Activated T-cell treated with anti-CD3 and anti-CD28 coated beads for 4 hours (primary cell): ENCODE measurements at regions not wholly inside any gene's neighbourhood (a gene's known extent, or its start where the extent isn't known, plus 50 kb on each side); places are given as distances from the start of the nearest gene placed in this dataset.
A peak's percentile ranks its signal among the peaks of the same experiment; 100 is the strongest.

Experiments
- DNase-seq: peaks from one replicate; pipeline ENCODE4 v3.0.0-alpha.2; 2020

- DNase-seq: no peak
These were observed 51.1 kb upstream of the ZNF236 start for GRCh38 chr18:76771192-76771799.

DNA sequence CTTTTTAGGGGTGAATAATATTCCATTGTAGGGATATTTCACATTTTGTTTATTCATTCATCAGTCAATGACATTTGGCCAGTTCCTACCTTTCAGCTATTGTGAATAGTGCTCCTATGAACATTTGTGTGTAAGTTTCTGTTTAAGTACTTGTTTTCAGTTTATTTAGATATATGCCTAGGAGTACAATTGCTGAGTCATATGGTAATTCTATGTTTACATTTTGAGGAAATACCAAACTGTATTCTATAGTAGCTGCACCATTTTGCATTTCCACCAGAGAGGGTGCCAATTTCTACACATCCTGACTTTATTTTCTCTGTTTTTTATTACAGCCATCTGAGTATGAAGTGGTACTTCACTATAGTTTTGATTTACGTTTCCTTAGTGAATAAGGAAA is 54.4 kb upstream of the ZNF236 start:
- DNase-seq: no peak

GRCh38 chr18:76766429-76766828 is 55.9 kb upstream of the ZNF236 start:
- no peak for DNase-seq

- DNase-seq: no peak
These were observed 56.7 kb upstream of the ZNF236 start for GRCh38 chr18:76765649-76766048.

DNA sequence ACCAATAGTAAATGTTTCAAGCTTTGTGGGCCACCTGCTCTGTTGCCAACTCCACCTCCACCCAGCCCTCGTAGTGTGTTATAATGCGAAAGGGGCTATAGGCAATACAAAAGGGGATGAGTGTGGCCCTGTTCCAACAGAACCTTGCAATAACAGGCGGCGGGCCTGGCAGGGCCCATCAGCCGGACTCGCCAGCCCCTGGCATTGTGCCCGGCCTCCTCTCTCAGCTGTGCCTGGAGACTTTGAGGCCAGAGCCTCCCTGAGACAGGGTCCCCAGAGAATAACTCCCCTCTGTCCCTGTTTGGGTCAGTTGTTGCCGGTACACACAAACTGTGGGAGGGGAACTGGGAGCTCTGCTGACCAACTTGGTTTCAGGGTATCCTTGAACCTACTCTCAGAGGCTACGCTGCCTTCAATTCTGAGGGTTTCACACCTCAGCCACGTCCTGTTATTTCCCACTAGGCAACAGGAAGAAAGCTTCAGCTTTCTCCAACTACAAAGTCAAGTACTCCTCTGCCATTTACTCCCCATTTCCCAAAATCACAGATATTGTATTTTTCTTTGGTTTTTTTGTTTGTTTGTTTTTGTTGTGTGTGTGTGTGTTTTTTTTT is 58.0 kb upstream of the ZNF236 start:
- no peak for DNase-seq

DNA sequence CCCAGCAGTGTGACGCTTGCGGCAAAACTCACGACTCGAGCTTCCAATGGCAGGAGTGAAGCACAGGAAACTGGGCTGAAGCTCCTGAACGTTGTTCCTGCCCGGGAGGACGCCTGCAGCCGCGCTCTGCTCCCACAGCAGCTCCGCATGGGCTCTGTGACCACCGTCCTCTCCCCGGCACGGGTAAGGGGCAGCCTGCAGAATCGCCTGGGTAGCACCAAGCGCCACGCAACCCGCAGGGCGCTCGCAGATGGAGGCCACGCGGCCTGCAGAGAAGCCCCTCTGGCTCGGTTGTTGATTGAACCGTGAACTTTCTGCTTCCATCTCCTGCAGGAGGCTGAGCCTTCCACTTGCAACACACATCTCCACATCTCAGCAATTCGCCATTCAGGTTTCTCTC is 63.3 kb upstream of the ZNF236 start:
- DNase-seq: no peak

GRCh38 chr18:76757925-76758324 is 64.4 kb upstream of the ZNF236 start:
- no peak for DNase-seq

- no peak for DNase-seq
These were observed 65.0 kb upstream of the ZNF236 start for GRCh38 chr18:76757335-76757734.

DNA sequence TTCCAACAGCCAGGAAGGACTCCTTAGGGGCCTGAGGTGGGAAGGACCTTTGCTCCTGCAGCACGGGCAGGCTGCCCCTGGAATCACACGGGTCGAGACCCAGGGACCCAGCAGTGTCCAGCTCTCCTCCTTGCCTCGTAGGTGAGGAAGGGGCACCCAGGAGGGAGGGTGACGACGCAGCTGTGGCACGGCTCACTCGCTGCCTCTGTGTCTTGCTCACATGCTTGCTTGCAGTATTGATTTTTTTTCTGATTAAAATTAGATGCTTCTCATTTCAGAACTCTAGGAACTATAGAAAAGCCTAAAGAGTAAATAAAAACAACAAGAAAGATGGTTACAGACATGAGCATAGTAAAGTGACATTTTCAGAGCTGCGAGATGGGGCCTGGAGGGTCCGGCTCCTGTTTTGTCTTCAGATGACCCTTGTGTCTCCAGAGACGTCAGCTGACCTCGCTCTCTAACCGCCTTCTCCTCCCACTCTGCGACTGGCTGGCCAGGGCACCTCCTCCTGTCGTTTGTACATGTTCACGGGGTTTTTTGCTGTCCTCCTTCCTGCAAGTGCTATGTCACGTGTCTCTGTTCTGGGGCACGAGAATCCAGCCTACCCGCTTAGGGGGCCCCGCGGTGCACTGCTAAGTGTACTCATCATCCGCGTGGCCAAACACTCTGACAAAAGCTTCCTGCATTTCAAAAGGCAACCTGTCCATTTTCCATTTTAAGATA is 65.7 kb upstream of the ZNF236 start:
- no peak for DNase-seq

DNA sequence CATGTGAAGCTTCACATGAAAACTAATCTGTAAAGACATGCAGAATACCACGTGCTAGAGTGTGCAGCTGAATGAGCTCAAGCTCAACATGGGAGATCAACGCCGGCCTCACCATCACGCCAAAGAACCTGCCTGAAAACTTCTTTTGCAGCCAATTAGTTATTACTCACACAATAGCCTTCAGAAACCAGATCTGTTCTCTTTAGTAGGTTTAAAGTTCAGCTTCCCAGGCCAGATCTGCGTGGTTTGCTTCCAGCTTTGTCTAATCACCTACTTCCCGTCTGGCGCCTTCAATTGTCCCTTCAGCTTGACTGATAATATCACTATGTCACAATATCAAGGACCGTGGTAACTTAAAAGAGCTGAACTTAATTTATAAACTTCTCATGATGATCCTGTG is 68.0 kb upstream of the ZNF236 start:
- no peak for DNase-seq

DNA sequence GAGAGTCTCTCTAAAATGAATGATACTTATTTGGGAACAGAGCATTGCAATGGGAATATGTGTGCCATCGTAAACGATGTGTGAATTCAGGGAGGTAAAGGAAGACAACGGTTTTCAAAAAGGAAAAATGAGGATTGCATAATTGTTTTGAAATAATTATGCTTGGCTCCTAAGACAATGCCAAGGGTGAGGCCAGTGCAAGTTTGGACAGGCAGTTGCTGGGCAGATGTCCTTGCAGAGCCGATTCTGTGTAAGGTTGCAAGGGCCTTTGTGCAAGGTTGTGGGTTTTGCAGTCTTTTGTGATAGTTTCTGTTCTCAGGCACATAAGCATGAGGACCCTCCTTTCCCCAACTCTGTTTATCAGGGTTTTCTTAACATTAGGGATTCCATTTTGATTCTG is 70.0 kb upstream of the ZNF236 start:
- DNase-seq: no peak

DNA sequence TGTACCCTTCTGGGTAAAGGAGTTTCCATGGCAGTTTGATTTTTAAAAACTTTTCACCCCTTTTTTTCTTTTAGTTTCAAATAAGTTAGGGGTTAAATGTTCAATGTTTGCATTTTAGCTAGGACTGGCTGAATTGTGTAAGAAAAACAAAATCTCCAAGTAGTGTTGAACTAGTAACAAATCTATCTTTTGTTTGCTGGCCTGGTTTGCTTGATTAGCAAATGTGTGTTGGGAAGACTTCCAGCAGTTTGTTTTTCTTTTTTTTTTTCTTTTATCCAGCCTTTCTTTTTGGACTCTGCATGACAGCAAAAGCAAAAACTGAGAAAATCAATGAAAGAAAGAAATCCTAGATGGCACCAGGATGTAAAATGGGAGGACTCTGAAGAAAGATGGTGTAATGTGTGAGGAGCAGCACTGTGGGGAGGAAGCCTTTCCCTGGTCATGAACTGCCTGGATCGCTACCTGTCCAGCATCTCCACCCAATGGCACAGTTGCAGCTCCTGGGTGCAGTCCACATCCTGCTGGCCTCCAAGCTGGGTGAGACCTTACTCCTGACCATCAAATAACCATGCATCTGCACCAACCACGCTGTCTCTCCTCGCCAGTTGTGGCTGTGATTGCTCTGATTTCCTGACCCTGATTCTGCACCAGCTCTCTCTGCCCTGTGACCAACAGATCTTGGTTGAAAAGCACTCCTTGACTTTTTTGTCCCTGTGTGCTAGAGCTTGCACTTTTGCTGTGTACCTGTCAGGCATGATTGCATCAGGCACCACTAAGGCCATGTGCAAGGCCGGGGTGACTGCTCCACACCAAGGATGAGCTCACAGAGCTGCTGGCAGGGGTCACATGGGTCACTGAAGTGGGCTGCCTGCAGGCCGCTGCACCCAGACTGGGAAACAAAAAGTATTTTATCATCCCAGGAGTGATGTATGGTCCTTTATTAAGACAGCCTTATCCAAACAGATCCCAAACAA is 71.2 kb upstream of the ZNF236 start:
- no peak for DNase-seq

DNA sequence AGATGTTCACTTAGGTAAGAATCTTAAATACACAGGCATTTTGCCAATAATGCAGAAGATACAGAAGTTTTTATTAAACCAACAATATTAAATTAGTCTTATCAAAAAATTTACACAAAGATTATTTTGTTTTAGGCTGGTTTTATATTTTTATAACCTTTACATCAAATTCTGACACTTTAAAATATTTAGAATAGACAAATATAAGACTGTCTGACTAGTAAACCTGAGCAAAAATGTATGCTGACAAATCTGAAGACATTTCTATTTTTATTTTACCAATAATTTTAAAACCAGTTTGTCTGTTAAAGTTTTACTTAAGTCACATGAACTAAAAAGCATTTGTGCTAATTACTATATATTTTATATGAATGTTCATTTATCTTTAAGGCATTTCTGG is 72.1 kb upstream of the ZNF236 start:
- no peak for DNase-seq

- no peak for DNase-seq
These were observed 74.7 kb upstream of the ZNF236 start for GRCh38 chr18:76747676-76748075.

GRCh38 chr18:76741346-76741745 is 81.0 kb upstream of the ZNF236 start:
- no peak for DNase-seq

GRCh38 chr18:76736309-76736708 is 86.0 kb upstream of the ZNF236 start:
- DNase-seq: no peak

DNA sequence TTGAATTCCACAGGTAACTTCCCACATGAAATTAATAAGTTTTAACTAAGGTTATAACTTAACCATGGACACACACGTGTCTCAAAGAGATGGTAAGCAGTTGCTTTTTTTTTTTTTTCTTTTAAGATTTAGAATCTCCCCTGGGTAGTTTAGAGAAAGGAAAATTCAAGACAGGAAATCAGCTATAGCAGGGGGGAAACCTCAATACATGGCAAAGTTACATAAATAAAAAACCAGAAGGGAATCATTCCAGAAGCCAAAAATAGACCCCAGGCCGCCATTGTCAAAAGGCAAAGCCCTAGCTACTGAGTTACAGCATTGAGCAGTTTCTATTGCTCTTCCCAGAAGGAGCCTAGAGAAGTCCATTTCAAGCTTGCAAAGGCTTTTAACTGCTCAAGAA is 91.5 kb upstream of the ZNF236 start:
- DNase-seq: no peak

DNA sequence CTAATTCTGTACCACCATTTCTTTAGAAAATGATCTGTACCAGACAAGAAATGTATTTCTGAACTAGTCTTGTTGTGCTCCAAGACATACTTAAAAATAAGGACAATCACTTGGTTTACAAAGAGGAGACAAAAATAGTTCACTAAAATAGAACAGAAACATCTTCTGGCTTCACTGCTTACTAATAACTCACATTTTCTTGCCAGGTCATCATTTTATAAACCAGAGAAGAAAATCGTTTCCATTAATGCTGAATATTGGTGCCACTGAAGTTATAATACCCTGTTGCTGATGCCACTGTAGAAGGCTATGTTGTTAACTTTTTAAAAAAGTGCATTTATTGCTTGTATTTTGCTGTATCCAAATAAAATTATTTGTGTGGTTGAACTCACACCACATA is 94.8 kb upstream of the ZNF236 start:
- no peak for DNase-seq

- no peak for DNase-seq
These were observed 96.9 kb upstream of the ZNF236 start for GRCh38 chr18:76725445-76725844.

- no peak for DNase-seq
These were observed 99.9 kb upstream of the ZNF236 start for GRCh38 chr18:76722224-76723061.

- peak; percentile 22 for DNase-seq
These were observed 101.0 kb upstream of the ZNF236 start for GRCh38 chr18:76721207-76721996.

DNA sequence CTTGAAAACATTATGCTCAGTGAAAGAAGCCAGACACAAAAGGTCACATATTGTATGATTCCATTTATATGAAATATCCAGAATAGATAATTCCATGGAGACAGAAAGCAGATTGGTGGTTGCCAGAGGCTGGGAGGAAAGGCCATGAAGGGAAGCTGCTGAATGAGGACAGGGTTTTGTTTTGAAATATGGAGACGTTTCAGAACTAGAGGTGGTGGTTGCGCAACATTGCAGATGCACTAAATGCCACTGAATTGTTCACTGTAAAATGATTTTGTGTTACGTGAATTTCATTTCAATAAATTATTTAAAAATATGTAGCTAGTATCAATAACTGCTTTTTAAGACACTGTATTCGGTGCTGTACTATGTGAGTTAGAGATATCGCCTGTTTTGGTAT is 101.7 kb upstream of the ZNF236 start:
- DNase-seq: no peak
